T-helper 9 cell (primary cell): ENCODE measurements at regions not wholly inside any gene's neighbourhood (a gene's known extent, or its start where the extent isn't known, plus 50 kb on each side); places are given as distances from the start of the nearest gene placed in this dataset.
"Not testable (repeated sequence)": the region's sequence is repeated elsewhere in the genome, so short reads cannot be mapped to it uniquely, and the experiment has no call there.

Experiments used
- DNase-seq: peaks from one replicate; pipeline ENCODE4 v3.0.0-alpha.2; 2020

GRCh38 chr1:166629946-166630345 is 209.3 kb upstream of the POGK start:
- no peak for DNase-seq

DNA sequence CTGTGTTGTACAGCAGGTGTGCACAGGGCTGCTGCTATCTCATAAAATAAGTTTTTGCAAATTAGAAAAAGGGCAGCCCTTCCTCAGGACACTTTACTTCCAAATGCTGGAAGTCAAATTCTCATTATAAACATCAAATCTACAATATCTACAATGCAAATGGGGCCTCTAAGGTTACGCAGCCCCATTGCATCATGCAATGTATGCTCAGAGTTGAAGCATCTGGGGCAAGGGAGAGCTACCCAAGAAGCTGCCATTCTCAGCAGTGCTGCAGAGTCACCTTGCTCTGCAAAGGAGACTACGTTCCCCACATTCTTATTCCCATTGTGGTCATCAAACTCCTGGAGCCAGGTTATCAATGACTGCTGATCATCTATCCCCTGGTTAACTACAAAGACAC is 208.9 kb upstream of the POGK start:
- DNase-seq, result no peak

DNA sequence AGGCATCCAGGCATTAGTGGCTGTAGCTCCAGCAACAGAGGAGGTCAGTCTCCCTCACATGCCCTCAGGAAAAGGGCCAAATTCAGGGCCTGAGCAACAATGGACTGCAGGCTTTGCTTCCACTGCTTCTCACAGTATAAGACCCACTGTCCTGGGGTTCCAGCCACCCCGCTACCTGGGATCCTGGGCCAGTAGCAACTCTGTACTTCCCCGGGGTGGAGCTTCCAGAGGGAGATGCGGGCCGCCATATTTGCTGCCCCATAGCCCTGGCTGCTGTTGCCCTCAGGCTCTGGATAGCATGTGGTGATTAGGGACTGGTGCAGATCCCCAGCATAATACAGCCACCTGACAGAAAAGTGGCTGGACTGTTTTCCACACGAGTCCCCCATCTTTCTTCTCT is 201.1 kb upstream of the POGK start:
- DNase-seq, result no peak

DNA sequence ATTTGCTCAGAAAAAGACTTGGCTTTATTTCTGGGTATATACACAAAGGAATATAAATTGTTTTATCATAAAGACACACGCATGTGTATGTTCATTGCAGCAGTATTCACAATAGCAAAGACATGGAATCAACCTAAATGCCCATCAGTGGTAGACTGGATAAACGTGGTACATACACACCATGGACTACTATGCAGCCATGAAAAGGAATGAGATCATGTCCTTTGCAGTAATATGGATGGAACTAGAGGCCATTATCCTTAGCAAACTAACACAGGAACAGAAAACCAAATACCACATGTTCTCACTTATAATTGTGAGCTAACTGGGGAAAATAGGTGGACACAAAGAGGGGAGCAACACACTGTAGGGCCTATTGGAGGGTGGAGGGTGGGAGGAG is 182.0 kb upstream of the POGK start:
- not testable (repeated sequence) for DNase-seq

DNA sequence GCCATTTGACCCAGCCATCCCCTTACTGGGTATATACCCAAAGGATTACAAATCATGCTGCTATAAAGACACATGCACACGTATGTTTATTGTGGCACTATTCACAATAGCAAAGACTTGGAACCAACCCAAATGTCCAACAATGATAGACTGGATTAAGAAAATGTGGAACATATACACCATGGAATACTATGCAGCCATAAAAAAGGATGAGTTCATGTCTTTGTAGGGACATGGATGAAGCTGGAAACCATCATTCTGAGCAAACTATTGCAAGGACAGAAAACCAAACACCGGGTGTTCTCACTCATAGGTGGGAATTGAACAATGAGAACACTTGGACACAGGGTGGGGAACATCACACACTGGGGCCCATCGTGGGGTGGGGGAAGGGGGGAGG is 172.5 kb upstream of the POGK start:
- not testable (repeated sequence) for DNase-seq

DNA sequence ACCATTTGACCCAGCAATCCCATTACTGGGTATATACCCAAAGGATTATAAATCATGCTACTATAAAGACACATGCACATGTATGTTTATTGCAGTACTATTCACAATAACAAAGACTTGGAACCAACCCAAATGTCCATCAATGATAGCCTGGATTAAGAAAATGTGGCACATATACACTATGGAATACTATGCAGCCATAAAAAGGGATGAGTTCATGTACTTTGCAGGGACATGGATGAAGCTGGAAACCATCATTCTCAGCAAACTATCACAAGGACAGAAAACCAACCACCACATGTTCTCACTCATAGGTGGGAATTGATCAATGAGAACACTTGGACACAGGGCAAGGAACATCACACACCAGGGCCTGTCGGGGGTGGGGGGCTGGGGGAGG is 171.7 kb upstream of the POGK start:
- not testable (repeated sequence) for DNase-seq

GRCh38 chr1:166671627-166672026 is 167.6 kb upstream of the POGK start:
- no peak for DNase-seq

GRCh38 chr1:166673722-166674121 is 165.6 kb upstream of the POGK start:
- DNase-seq, result no peak

DNA sequence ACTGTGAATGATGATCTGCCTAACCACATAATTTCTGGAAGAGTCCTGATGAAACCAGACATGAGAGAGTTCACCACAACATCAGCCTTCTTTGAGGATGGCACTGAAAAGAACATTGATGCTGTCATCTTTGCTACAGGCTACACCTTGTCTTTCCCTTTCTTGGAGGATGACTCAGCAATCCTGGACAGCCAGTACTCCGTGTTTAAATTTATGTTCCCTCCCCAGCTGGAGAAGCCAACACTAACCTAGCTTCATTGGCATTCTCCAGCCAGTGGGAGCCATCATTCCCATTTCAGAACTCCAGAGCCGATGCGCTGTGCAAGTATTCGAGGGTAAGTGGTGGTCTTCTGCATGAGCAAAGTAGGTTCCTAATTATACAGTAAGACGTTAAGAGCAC is 164.1 kb upstream of the POGK start:
- DNase-seq, result no peak

DNA sequence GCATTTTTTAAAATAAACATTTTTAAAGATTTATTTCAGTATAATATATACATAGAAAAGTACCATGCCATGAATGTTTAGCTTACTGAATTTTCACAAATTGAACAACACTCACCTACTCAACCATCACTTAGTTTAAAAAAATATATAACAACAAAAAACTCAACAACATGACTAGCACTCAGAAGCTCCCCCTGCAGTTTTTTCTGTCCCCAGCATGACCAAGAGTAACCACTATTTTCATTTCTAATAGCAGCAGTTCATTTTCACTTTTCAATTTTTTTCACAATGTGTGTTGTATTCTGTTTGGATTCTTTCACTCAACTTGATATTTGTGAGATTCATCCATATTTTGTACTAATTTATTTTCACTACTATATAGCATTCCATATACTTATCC is 162.3 kb upstream of the POGK start:
- no peak for DNase-seq

DNA sequence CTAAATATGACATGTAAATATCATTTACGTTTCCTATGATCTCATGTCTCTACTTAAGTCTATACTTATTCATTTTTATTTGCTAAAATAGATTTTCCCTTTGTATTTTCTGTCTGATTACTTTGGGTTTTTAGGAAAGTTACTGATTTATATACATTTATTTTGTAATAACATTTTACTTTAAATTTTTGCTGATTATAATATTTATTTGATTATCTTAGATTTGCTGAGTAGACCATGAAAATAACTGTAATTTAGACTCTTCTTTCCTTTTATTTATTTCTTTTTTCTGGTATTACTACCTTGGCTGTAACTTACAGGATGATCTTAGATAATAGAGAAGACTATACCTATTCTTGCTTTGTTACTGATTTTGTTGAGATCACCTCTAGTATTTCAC is 159.9 kb upstream of the POGK start:
- DNase-seq, result no peak

GRCh38 chr1:166682588-166682987 is 156.7 kb upstream of the POGK start:
- no peak for DNase-seq

- DNase-seq, result not testable (repeated sequence)
Measured at GRCh38 chr1:166684669-166685068, 154.6 kb upstream of the POGK start.

- no peak for DNase-seq
Measured at GRCh38 chr1:166685200-166685599, 154.1 kb upstream of the POGK start.

- DNase-seq, result not testable (repeated sequence)
Measured at GRCh38 chr1:166685891-166686290, 153.4 kb upstream of the POGK start.

GRCh38 chr1:166690596-166690995 is 148.7 kb upstream of the POGK start:
- not testable (repeated sequence) for DNase-seq

- no peak for DNase-seq
Measured at GRCh38 chr1:166691476-166691875, 147.8 kb upstream of the POGK start.

GRCh38 chr1:166692346-166692745 is 146.9 kb upstream of the POGK start:
- no peak for DNase-seq

- DNase-seq, result no peak
Measured at GRCh38 chr1:166693158-166693557, 146.1 kb upstream of the POGK start.

- no peak for DNase-seq
Measured at GRCh38 chr1:166693673-166694297, 145.5 kb upstream of the POGK start.

DNA sequence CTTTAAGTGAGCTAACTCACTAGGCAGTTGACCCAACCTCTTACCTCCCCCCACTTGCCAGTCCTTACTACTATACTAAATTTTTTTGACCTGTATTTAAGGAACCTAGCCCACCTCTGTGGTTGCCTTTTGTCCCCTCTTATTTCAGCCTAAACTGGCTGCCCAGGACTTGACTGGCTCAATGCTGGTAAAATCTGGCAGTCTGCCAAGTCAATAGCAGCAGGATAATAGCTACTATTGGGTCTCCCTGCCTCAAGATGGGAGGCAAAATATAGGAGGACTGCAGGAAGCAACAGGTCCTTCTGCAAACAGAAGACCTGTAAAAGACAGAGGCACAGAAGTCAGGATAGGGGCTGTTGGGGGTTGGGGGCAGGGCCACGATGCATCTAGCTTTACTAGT is 144.2 kb upstream of the POGK start:
- no peak for DNase-seq

- DNase-seq, result not testable (repeated sequence)
Measured at GRCh38 chr1:166695834-166696233, 143.4 kb upstream of the POGK start.

GRCh38 chr1:166698771-166699170 is 140.5 kb upstream of the POGK start:
- no peak for DNase-seq

- no peak for DNase-seq
Measured at GRCh38 chr1:166699613-166700012, 139.7 kb upstream of the POGK start.

GRCh38 chr1:166700696-166701095 is 138.6 kb upstream of the POGK start:
- DNase-seq, result no peak
